Ishikawa (cell line): ENCODE measurements at regions not wholly inside any gene's neighbourhood (a gene's known extent, or its start where the extent isn't known, plus 50 kb on each side); places are given as distances from the start of the nearest gene placed in this dataset.

ENCODE experiments used
- CEBPB ChIP-seq: IDR thresholded peaks from 2 replicates; pipeline ENCODE4 v1.6.1; 2012
- CREB1 ChIP-seq: IDR thresholded peaks from 2 replicates; pipeline ENCODE4 v1.6.1; 2012; ENCODE audit warnings: low read depth
- EGR1 ChIP-seq: IDR thresholded peaks from 2 replicates; pipeline ENCODE4 v1.6.1; 2012
- EP300 ChIP-seq: IDR thresholded peaks from 2 replicates; pipeline ENCODE4 v1.6.1; 2012; ENCODE audit warnings: borderline replicate concordance
- FOXM1 ChIP-seq: IDR thresholded peaks from 2 replicates; pipeline ENCODE4 v1.6.1; 2012; ENCODE audit warnings: low read depth, borderline replicate concordance
- MAX ChIP-seq: IDR thresholded peaks from 2 replicates; pipeline ENCODE4 v1.6.1; 2012
- NFIC ChIP-seq: IDR thresholded peaks from 2 replicates; pipeline ENCODE4 v1.6.1; 2012
- RAD21 ChIP-seq: IDR thresholded peaks from 2 replicates; pipeline ENCODE4 v1.6.1; 2012; ENCODE audit warnings: low read depth
- REST ChIP-seq: IDR thresholded peaks from 2 replicates; pipeline ENCODE4 v1.6.1; 2012; ENCODE audit warnings: low read depth, mild to moderate bottlenecking
- TAF1 ChIP-seq: IDR thresholded peaks from 2 replicates; pipeline ENCODE4 v1.6.1; 2012; ENCODE audit warnings: low read depth, mild to moderate bottlenecking
- TCF12 ChIP-seq: IDR thresholded peaks from 2 replicates; pipeline ENCODE4 v1.6.1; 2012; ENCODE audit warnings: low read depth
- TEAD4 ChIP-seq: IDR thresholded peaks from 2 replicates; pipeline ENCODE4 v1.6.1; 2012
- YY1 ChIP-seq: IDR thresholded peaks from 2 replicates; pipeline ENCODE4 v1.6.1; 2012; ENCODE audit warnings: low read depth
- ZBTB7A ChIP-seq: IDR thresholded peaks from 2 replicates; pipeline ENCODE4 v1.6.1; 2012; ENCODE audit warnings: low read depth
- TF ChIP-seq, protein P1 (sequence below): IDR thresholded peaks from 2 replicates; pipeline ENCODE4 v1.6.1; 2012

DNA sequence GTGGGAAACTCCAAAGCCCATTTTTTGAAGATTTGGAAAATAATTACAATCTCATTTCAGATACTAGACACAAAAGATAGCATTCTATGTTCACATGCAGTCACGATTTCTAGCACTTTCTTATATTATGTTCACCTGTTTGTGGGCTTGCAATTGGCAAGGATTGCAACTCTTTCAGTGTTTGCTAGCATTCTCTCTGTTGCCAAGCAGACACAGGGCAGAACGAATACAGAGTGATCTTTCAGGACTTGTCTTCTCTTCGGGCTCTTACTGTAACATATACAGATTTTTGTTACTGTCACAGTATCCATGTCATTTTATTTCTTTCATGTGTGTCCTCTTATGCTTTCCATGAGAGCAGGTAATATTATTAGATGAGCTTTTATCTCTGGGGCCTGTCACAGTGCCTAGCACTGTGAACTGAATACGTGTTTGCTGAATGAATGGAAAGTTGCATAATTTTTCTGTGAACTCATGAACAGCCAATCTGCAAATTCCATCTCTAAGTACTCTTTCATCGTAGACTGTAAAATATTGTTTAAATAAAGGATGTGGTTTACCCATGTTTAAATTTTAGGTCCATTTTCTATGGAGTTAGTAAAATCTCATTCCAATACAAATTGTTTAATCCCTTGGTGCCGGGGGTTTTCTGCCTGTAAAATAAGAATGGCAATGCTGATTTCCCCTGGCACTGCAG is 105.1 kb downstream of the BMP4 start:
- no peak for TF ChIP-seq ZBTB7A
- no peak for TF ChIP-seq CEBPB
- TF ChIP-seq YY1 = no peak
- no peak for TF ChIP-seq TCF12
- TF ChIP-seq RAD21 = no peak
- TF ChIP-seq, protein P1, sequence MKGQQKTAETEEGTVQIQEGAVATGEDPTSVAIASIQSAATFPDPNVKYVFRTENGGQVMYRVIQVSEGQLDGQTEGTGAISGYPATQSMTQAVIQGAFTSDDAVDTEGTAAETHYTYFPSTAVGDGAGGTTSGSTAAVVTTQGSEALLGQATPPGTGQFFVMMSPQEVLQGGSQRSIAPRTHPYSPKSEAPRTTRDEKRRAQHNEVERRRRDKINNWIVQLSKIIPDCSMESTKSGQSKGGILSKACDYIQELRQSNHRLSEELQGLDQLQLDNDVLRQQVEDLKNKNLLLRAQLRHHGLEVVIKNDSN = no peak
- no peak for TF ChIP-seq TAF1
- no peak for TF ChIP-seq EP300
- TF ChIP-seq FOXM1 = no peak
- no peak for TF ChIP-seq TEAD4
- TF ChIP-seq NFIC = no peak
- TF ChIP-seq MAX = no peak
- no peak for TF ChIP-seq REST
- no peak for TF ChIP-seq EGR1
- TF ChIP-seq CREB1 = no peak

GRCh38 chr14:53850714-53851296 is 105.8 kb downstream of the BMP4 start:
- TF ChIP-seq EGR1 (no peak), TAF1 (no peak), TEAD4 (peak; percentile 91), REST (no peak), FOXM1 (peak; percentile 87; the same call in 1 of the 2 replicates), ZBTB7A (no peak), RAD21 (no peak), TCF12 (peak; percentile 80), MAX (no peak), CEBPB (peak; percentile 72), NFIC (peak; percentile 87), YY1 (no peak), CREB1 (no peak), EP300 (peak; percentile 85)
- TF ChIP-seq, protein P1 = no peak

DNA sequence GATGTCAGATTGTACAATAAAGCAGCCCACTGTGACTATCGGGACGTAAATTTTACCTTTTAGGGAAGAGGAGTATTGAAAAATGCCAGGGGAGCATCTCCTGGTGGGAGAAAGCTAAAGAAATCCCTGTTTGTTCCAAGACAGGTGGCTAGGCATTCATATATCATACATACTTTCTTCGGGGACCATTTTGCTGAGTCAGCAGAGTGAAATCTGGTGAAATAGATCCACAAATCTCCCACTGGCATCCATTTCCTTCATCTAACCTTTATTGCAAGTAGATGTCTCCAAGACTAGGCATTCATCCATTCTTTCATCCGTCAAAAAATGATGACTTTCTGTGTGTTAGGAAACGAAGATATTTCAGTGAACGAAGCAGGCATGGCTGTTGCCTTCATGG is 107.1 kb downstream of the BMP4 start:
- TF ChIP-seq EP300 (no peak), CREB1 (no peak), TCF12 (no peak), YY1 (no peak), REST (no peak), TEAD4 (no peak), CEBPB (no peak), ZBTB7A (no peak), RAD21 (no peak), NFIC (no peak), MAX (no peak)
- TF ChIP-seq, protein P1 = no peak
